ENCODE measurements at regions not wholly inside any gene's neighbourhood (a gene's known extent, or its start where the extent isn't known, plus 50 kb on each side); places are given as distances from the start of the nearest gene placed in this dataset.
A peak's percentile ranks its signal among the peaks of the same experiment; 100 is the strongest.

GRCh38 chr11:69918231-69918937 lies 99.2 kb upstream of the FGF3 start (continued):
- no peak for TF ChIP-seq ARID4A (CRISPR knock-in tag; IDR thresholded peaks at IDR 0.05; ENCODE audit: borderline replicate concordance)
- TF ChIP-seq TEF (CRISPR knock-in tag; IDR thresholded peaks at IDR 0.05): peak; percentile 43; the same call in 1 of the 2 replicates
- TF ChIP-seq POGK (CRISPR knock-in tag; conservative IDR thresholded peaks at IDR 0.05): no peak
- TF ChIP-seq UBTF (CRISPR knock-in tag; IDR thresholded peaks at IDR 0.05): 0 out of 2 replicates have a peak, but pooled peaks have one; percentile 33
- 0 out of 2 replicates have a peak, but pooled peaks have one; percentile 40 for TF ChIP-seq FOXC1 (CRISPR knock-in tag; IDR thresholded peaks at IDR 0.05; ENCODE audit: borderline replicate concordance)

All from HepG2 (cell line).